IMR-90 (cell line): ENCODE measurements at regions not wholly inside any gene's neighbourhood (a gene's known extent, or its start where the extent isn't known, plus 50 kb on each side); places are given as distances from the start of the nearest gene placed in this dataset.

Experiments
- ATAC-seq: fragments of 200-7000 bp; cut with Tn5 transposase; 2 replicates; pipeline ENCODE4 v1.9.1; 2020; ENCODE audit warnings: low read depth, mild to moderate bottlenecking, moderate library complexity
- BruUV-seq: library from RNA; stranded (reverse); fragments of 400-500 nt; replicated peaks from 2 replicates; lab custom pipeline; 2021; lab: Mats Ljungman, UMichigan
- CTCF ChIA-PET: fragments of 300-600 bp; formaldehyde crosslinking; extraction: SDS; loops from one replicate; lab custom pipeline; 2021; ENCODE audit warnings: antibody characterized with exemption; lab: Yijun Ruan, JAX
- POLR2A ChIA-PET: fragments of 300-600 bp; sonication (Branson Sonifier 250); formaldehyde crosslinking; loops from one replicate; lab custom pipeline; 2022; ENCODE audit warnings: antibody characterized with exemption; ENCODE audit not compliant: unreplicated experiment; lab: Charles Lee
- DNase-seq: peaks from one replicate; pipeline ENCODE4 v3.0.0; 2013
- H2AFZ ChIP-seq: replicated peaks from 2 replicates; pipeline ENCODE3; 2013; ENCODE audit warnings: low read length, mild to moderate bottlenecking; ENCODE audit not compliant: poor library complexity
- H2AK5ac ChIP-seq: 2 replicates; pipeline ENCODE4 v1.6.1; 2013; ENCODE audit warnings: low read depth, low read length, inconsistent platforms
- H2AK9ac ChIP-seq: replicated peaks from 2 replicates; pipeline ENCODE3; 2013; ENCODE audit warnings: mild to moderate bottlenecking, low read depth, low read length, moderate library complexity; ENCODE audit not compliant: poor library complexity
- H2BK120ac ChIP-seq: 2 replicates; pipeline ENCODE4 v1.6.1; 2013; ENCODE audit warnings: low read depth, low read length, inconsistent platforms
- H2BK15ac ChIP-seq: 3 replicates; pipeline ENCODE4 v1.6.1; 2013; ENCODE audit warnings: low read depth, low read length, inconsistent platforms
- H2BK20ac ChIP-seq: 2 replicates; pipeline ENCODE4 v1.6.1; 2013; ENCODE audit warnings: low read depth, mild to moderate bottlenecking, inconsistent platforms, low read length, moderate library complexity
- H2BK5ac ChIP-seq: 2 replicates; pipeline ENCODE4 v1.6.1; 2013; ENCODE audit warnings: mild to moderate bottlenecking, low read depth, low read length, inconsistent platforms; ENCODE audit not compliant: poor library complexity, severe bottlenecking
- H3K14ac ChIP-seq: replicated peaks from 2 replicates; pipeline ENCODE4 v1.6.1; 2013; ENCODE audit warnings: low read depth, low read length, inconsistent platforms
- H3K18ac ChIP-seq: 2 replicates; pipeline ENCODE4 v1.6.1; 2013; ENCODE audit warnings: low read depth, low read length, control low read depth
- H3K23ac ChIP-seq: 2 replicates; pipeline ENCODE4 v1.6.1; 2013; ENCODE audit warnings: low read depth, low read length, inconsistent platforms
- H3K27ac ChIP-seq: 2 replicates; pipeline ENCODE4 v1.5.1; 2013; ENCODE audit warnings: mild to moderate bottlenecking, control low read depth, low read length; ENCODE audit not compliant: insufficient read depth
- H3K27me3 ChIP-seq: 2 replicates; pipeline ENCODE4 v1.6.1; 2013; ENCODE audit warnings: low read length; ENCODE audit not compliant: control insufficient read depth, insufficient read depth
- H3K36me3 ChIP-seq: 2 replicates; pipeline ENCODE4 v1.6.1; 2013; ENCODE audit warnings: low read length, mixed read lengths; ENCODE audit not compliant: control insufficient read depth, insufficient read depth
- H3K4ac ChIP-seq: 2 replicates; pipeline ENCODE4 v1.6.1; 2013; ENCODE audit warnings: low read depth, low read length, inconsistent platforms
- H3K4me1 ChIP-seq: 2 replicates; pipeline ENCODE4 v1.6.1; 2013; ENCODE audit warnings: low read length, mixed read lengths; ENCODE audit not compliant: control insufficient read depth, insufficient read depth
- H3K4me2 ChIP-seq: 2 replicates; pipeline ENCODE4 v1.6.1; 2013; ENCODE audit warnings: low read depth, mild to moderate bottlenecking, control low read depth, low read length, moderate library complexity
- H3K4me3 ChIP-seq: 2 replicates; pipeline ENCODE4 v1.5.1; 2013; ENCODE audit warnings: low read depth, mild to moderate bottlenecking, control low read depth, low read length, moderate library complexity; ENCODE audit not compliant: insufficient read depth
- H3K56ac ChIP-seq: 2 replicates; pipeline ENCODE4 v1.6.1; 2013; ENCODE audit warnings: low read length, inconsistent platforms; ENCODE audit not compliant: insufficient read depth; ENCODE audit errors: extremely low read depth
- H3K79me1 ChIP-seq, 2 experiments: 2 replicates each; pipeline ENCODE4 v1.6.1; 2013; ENCODE audit warnings: low read length in 2 of 2, inconsistent platforms in 1 of 2, low read depth in 1 of 2
- H3K9ac ChIP-seq: 2 replicates; pipeline ENCODE4 v1.6.1; 2013; ENCODE audit warnings: low read depth, low read length, control low read depth
- H3K9me1 ChIP-seq: 2 replicates; pipeline ENCODE4 v1.6.1; 2013; ENCODE audit warnings: low read length, inconsistent platforms; ENCODE audit not compliant: insufficient read depth
- H3K9me3 ChIP-seq: 2 replicates; pipeline ENCODE4 v1.6.1; 2013; ENCODE audit warnings: low read length; ENCODE audit not compliant: control insufficient read depth, insufficient read depth
- H4K20me1 ChIP-seq: 2 replicates; pipeline ENCODE4 v1.6.1; 2013; ENCODE audit warnings: low read length, inconsistent platforms; ENCODE audit not compliant: insufficient read depth
- H4K5ac ChIP-seq: 2 replicates; pipeline ENCODE4 v1.6.1; 2013; ENCODE audit warnings: mild to moderate bottlenecking, low read depth, low read length, control low read depth
- H4K8ac ChIP-seq, 2 experiments: 2 replicates each; pipeline ENCODE4 v1.6.1; 2013; ENCODE audit warnings: low read depth in 2 of 2, low read length in 2 of 2, control low read depth in 1 of 2, inconsistent platforms in 1 of 2
- H4K91ac ChIP-seq: 2 replicates; pipeline ENCODE4 v1.6.1; 2013; ENCODE audit warnings: low read depth, low read length, inconsistent platforms; ENCODE audit not compliant: insufficient read depth
- NFE2L2 ChIP-seq: fragments of 150-350 bp; IDR thresholded peaks from 2 replicates; pipeline ENCODE4 v1.6.1; 2016; ENCODE audit warnings: low read depth, mild to moderate bottlenecking, low read length
- RAD21 ChIP-seq: IDR thresholded peaks from 2 replicates; pipeline ENCODE4 v1.6.1; 2012; ENCODE audit warnings: low read length, improper control_type of control experiment
- WGBS, 2 experiments: methylation state at CpG; one replicate each; pipeline versions ENCODE4 v1.1.5 to v1.1.7; 2013; ENCODE audit warnings: missing lambda C conversion rate in 2 of 2; ENCODE audit not compliant: insufficient read length in 1 of 2; ENCODE audit errors: extremely low coverage in 2 of 2; 5-methylcytosine and 5-hydroxymethylcytosine counted together
- dilution Hi-C: fragments of 300-500 bp; cut with HindIII; formaldehyde crosslinking; loops from one replicate; pipeline ENCODE4 v1.14.3; 2018; ENCODE audit warnings: low sequenced_read_pairs; ENCODE audit not compliant: unreplicated experiment
- in situ Hi-C: fragments of 300-500 bp; cut with MboI; formaldehyde crosslinking; loops from 3 replicates; pipeline ENCODE4 v1.14.3; 2019; ENCODE audit warnings: low sequenced_read_pairs, inconsistent platforms, mixed read lengths
- intact Hi-C: fragments of 100-400 bp; cut with micrococcal nuclease; formaldehyde crosslinking; loops from 2 replicates; pipeline ENCODE4 v1.10.0; 2022
- TF ChIP-seq, protein P1 (sequence below): conservative IDR thresholded peaks from 2 replicates; pipeline ENCODE4 v1.5.1; 2012; ENCODE audit warnings: mild to moderate bottlenecking, low read depth, low read length, improper control_type of control experiment

DNA sequence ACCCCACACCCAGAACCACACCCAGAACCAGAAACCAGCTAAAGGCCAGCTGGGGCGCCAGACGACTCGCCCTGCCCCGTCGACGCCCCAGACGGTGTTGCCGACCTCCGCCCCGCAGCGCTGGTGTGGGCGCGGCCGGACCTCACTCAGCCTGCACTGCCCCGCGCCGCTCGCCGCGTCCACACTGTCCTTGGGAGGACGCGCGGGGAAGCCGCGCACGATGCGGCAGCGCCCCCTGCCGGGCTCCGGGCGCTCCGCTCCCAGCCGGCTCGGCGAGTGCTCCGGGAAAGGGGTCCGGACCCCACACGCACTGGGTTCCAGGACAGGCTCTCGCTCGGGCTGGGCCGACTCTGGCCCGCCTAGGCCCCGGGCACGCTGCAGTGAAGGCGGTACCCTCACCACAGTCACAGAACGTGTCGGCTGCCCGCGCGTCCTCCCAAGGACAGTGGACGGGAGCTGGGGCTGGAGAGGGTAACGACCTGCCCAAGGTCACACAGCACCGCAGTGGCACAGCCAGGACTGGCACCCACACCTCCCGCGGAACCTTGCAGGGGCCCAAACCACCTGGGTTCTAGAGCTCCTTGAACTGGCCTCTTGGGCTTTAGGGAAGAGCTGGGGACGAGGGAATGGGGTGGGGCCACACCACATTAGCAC, 90.2 kb downstream of the DMRTA2 start:
- 3% methylated on average over 14 of the region's 56 CpGs; no CpG with 5 or more reads in 1 of the 2 experiments for WGBS, 2 experiments
- no peak for TF ChIP-seq NFE2L2
- TF ChIP-seq RAD21 = peak; percentile 59
- TF ChIP-seq, protein P1, sequence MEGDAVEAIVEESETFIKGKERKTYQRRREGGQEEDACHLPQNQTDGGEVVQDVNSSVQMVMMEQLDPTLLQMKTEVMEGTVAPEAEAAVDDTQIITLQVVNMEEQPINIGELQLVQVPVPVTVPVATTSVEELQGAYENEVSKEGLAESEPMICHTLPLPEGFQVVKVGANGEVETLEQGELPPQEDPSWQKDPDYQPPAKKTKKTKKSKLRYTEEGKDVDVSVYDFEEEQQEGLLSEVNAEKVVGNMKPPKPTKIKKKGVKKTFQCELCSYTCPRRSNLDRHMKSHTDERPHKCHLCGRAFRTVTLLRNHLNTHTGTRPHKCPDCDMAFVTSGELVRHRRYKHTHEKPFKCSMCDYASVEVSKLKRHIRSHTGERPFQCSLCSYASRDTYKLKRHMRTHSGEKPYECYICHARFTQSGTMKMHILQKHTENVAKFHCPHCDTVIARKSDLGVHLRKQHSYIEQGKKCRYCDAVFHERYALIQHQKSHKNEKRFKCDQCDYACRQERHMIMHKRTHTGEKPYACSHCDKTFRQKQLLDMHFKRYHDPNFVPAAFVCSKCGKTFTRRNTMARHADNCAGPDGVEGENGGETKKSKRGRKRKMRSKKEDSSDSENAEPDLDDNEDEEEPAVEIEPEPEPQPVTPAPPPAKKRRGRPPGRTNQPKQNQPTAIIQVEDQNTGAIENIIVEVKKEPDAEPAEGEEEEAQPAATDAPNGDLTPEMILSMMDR = peak; percentile 73
- no peak overlapping the region for H2BK120ac ChIP-seq
- H3K27ac ChIP-seq = no peak overlapping the region
- H4K91ac ChIP-seq = no peak overlapping the region
- H2BK15ac ChIP-seq = no peak overlapping the region
- no TSS peak for BruUV-seq
- dilution Hi-C loops = no loop called here
- H2AK5ac ChIP-seq = no peak overlapping the region
- H3K4me3 ChIP-seq = peak overlapping the region; percentile 37
- H2AK9ac ChIP-seq = peak overlapping the region; percentile 71
- H2BK20ac ChIP-seq = no peak overlapping the region
- H3K4ac ChIP-seq = no peak overlapping the region
- H3K9me1 ChIP-seq = no peaks in the 10 kb centered on the region
- H3K4me1 ChIP-seq = no peaks in the 10 kb centered on the region; the same call in 1 of the 2 replicates
- ChIA-PET CTCF (interaction anchor here (0.7 to 2.0 kb wide), 5 partner anchors 14 to 552 kb away, joined by 3 to 5 read pairs (median 3); no protein-coding TSS in a partner anchor), POLR2A (no interaction called here)
- no peak overlapping the region; the same call in 1 of the 2 replicates for H3K23ac ChIP-seq
- peak overlapping the region; percentile 79 for H3K4me2 ChIP-seq
- no peak overlapping the region for H3K9ac ChIP-seq
- no peaks in the 10 kb centered on the region for H3K36me3 ChIP-seq
- DNase-seq = peak; percentile 13
- in situ Hi-C loops = no loop called here
- peak; percentile 93 for ATAC-seq
- H3K56ac ChIP-seq = no peak overlapping the region
- H3K9me3 ChIP-seq = no peaks in the 10 kb centered on the region
- no peak overlapping the region for H2BK5ac ChIP-seq
- no peaks in the 10 kb centered on the region for H3K79me1 ChIP-seq
- H2AFZ ChIP-seq = peak overlapping the region; percentile 94
- H4K5ac ChIP-seq = no peak overlapping the region
- H3K18ac ChIP-seq = no peak overlapping the region
- H3K27me3 ChIP-seq = peaks cover 11% of the 10 kb centered on the region
- no peaks in the 10 kb centered on the region for H4K20me1 ChIP-seq
- H3K14ac ChIP-seq = no peak overlapping the region
- intact Hi-C loops = no loop called here
- H4K8ac ChIP-seq = no peak overlapping the region
